ENCODE measurements at regions not wholly inside any gene's neighbourhood (a gene's known extent, or its start where the extent isn't known, plus 50 kb on each side); places are given as distances from the start of the nearest gene placed in this dataset.

DNA sequence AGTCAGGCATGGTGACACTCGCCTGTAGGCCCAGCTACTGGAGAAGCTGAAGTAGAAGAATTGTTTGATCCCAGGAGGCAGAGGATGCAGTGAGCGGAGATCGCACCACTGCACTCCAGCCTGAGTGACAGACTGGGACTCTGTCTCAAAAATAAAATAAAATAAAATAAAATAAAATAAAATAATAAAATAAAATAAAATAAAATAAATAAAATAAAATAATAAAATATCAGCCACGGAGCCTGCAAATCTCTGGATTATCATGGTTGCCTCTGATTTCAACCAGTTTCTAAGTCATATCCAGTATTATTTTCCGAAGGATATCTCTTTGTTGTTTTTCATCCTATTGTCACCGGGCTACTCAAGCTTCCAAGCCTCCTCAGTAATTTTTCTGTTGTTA lies 51.7 kb upstream of the FZD8 start:
- DNase-seq (ENCODE audit: low read depth), result no peak

Measured in amniotic epithelial cell (primary cell).